ENCODE measurements at regions not wholly inside any gene's neighbourhood (a gene's known extent, or its start where the extent isn't known, plus 50 kb on each side); places are given as distances from the start of the nearest gene placed in this dataset.

GRCh38 chr1:99490031-99490430 lies 155.9 kb upstream of the PALMD start:
- TF ChIP-seq POLR2AphosphoS5 (IDR thresholded peaks at IDR 0.05): no peak
- no peak for TF ChIP-seq POLR2A (IDR thresholded peaks at IDR 0.05)
- no peak for TF ChIP-seq CTCF (IDR thresholded peaks at IDR 0.05)
- TF ChIP-seq EP300 (IDR thresholded peaks at IDR 0.05): no peak

Data from suprapubic skin (tissue), 4 donors.